Neutrophil (primary cell): ENCODE measurements at regions not wholly inside any gene's neighbourhood (a gene's known extent, or its start where the extent isn't known, plus 50 kb on each side); places are given as distances from the start of the nearest gene placed in this dataset.

ENCODE experiments used
- H3K27ac ChIP-seq: fragments of 200-600 bp; sonication (generic); 2 replicates; pipeline ENCODE4 v1.5.1; 2016; ENCODE audit warnings: mild to moderate bottlenecking, moderate library complexity
- H3K27me3 ChIP-seq: fragments of 200-600 bp; sonication (generic); 2 replicates; pipeline ENCODE4 v1.6.0; 2016; ENCODE audit warnings: mild to moderate bottlenecking
- H3K36me3 ChIP-seq: fragments of 200-600 bp; sonication (generic); 2 replicates; pipeline ENCODE4 v1.5.1; 2017
- H3K4me1 ChIP-seq, 2 experiments: fragments of 200-600 bp in 1 of 2; sonication (generic) in 1 of 2; 1 replicate in 1 of 2; 2 replicates in 1 of 2; pipeline versions ENCODE4 v1.5.1 to v1.6.1; 2013 to 2016; ENCODE audit warnings: low read depth in 1 of 2, low read length in 1 of 2, mild to moderate bottlenecking in 1 of 2, moderate library complexity in 1 of 2; ENCODE audit not compliant: control insufficient read depth in 1 of 2, insufficient read depth in 1 of 2
- H3K4me3 ChIP-seq, 2 experiments: fragments of 200-600 bp in 1 of 2; sonication (generic) in 1 of 2; 1 replicate in 1 of 2; 2 replicates in 1 of 2; pipeline ENCODE4 v1.5.1; 2013 to 2016; ENCODE audit warnings: low read depth in 1 of 2, low read length in 1 of 2, mild to moderate bottlenecking in 1 of 2, moderate library complexity in 1 of 2
- H3K9me3 ChIP-seq: fragments of 200-600 bp; sonication (generic); 2 replicates; pipeline ENCODE4 v1.5.1; 2016
- CTCF ChIP-seq: fragments of 200-600 bp; sonication (generic); IDR thresholded peaks from 2 replicates; pipeline ENCODE4 v1.5.1; 2016; ENCODE audit warnings: antibody characterized with exemption

GRCh38 chr5:3304346-3304745 lies 291.3 kb upstream of the IRX1 start:
- Histone ChIP-seq H3K9me3 (no peaks in the 10 kb centered on the region), H3K4me3 (no peak overlapping the region), H3K27ac (no peak overlapping the region), H3K36me3 (no peaks in the 10 kb centered on the region), H3K4me1 (no peaks in the 10 kb centered on the region), H3K27me3 (no peaks in the 10 kb centered on the region)
- no peak for TF ChIP-seq CTCF

- H3K27me3 ChIP-seq = no peaks in the 10 kb centered on the region
- H3K4me1 ChIP-seq = no peaks in the 10 kb centered on the region
- no peak overlapping the region for H3K27ac ChIP-seq
- no peak overlapping the region for H3K4me3 ChIP-seq
- no peaks in the 10 kb centered on the region for H3K9me3 ChIP-seq
- TF ChIP-seq CTCF = no peak
- H3K36me3 ChIP-seq = no peaks in the 10 kb centered on the region
Observed at GRCh38 chr5:3303777-3304176, 291.9 kb upstream of the IRX1 start.

GRCh38 chr5:3302228-3302627 lies 293.4 kb upstream of the IRX1 start:
- Histone ChIP-seq H3K4me1 (no peaks in the 10 kb centered on the region), H3K27me3 (no peaks in the 10 kb centered on the region), H3K9me3 (no peaks in the 10 kb centered on the region), H3K36me3 (no peaks in the 10 kb centered on the region), H3K27ac (no peak overlapping the region), H3K4me3 (no peak overlapping the region)
- TF ChIP-seq CTCF = no peak

- Histone ChIP-seq H3K4me3 (no peak overlapping the region), H3K4me1 (no peaks in the 10 kb centered on the region), H3K9me3 (no peaks in the 10 kb centered on the region), H3K36me3 (no peaks in the 10 kb centered on the region), H3K27ac (no peak overlapping the region), H3K27me3 (no peaks in the 10 kb centered on the region)
- no peak for TF ChIP-seq CTCF
Observed at GRCh38 chr5:3301306-3301705, 294.3 kb upstream of the IRX1 start.

- H3K9me3 ChIP-seq = no peaks in the 10 kb centered on the region
- no peaks in the 10 kb centered on the region for H3K27me3 ChIP-seq
- no peak for TF ChIP-seq CTCF
- H3K36me3 ChIP-seq = no peaks in the 10 kb centered on the region
- H3K27ac ChIP-seq = no peak overlapping the region
- no peak overlapping the region for H3K4me3 ChIP-seq
- no peaks in the 10 kb centered on the region for H3K4me1 ChIP-seq
Observed at GRCh38 chr5:3300726-3301125, 294.9 kb upstream of the IRX1 start.

- Histone ChIP-seq H3K36me3 (no peaks in the 10 kb centered on the region), H3K9me3 (no peaks in the 10 kb centered on the region), H3K4me1 (no peaks in the 10 kb centered on the region), H3K27me3 (no peaks in the 10 kb centered on the region), H3K27ac (no peak overlapping the region), H3K4me3 (no peak overlapping the region)
- TF ChIP-seq CTCF = no peak
Observed at GRCh38 chr5:3299441-3299840, 296.2 kb upstream of the IRX1 start.
